HepG2 (cell line): ENCODE measurements at regions not wholly inside any gene's neighbourhood (a gene's known extent, or its start where the extent isn't known, plus 50 kb on each side); places are given as distances from the start of the nearest gene placed in this dataset.

Source experiments
- ATAC-seq: fragments of 200-7000 bp; cut with Tn5 transposase; 3 replicates; pipeline ENCODE4 v1.9.1; 2020; ENCODE audit warnings: mild to moderate bottlenecking, moderate library complexity
- BruUV-seq: library from RNA; stranded (reverse); fragments of 400-500 nt; replicated peaks from 2 replicates; lab custom pipeline; 2021; lab: Mats Ljungman, UMichigan
- CTCF ChIA-PET: fragments of 300-600 bp; formaldehyde crosslinking; extraction: SDS; loops from one replicate; lab custom pipeline; 2021; ENCODE audit warnings: low total read pairs, inconsistent platforms, low intra/inter-chr PET ratio; lab: Yijun Ruan, JAX
- POLR2A ChIA-PET: fragments of 350-600 bp; sonication (Branson Sonifier 250); formaldehyde crosslinking; loops from one replicate; lab custom pipeline; 2020; ENCODE audit warnings: antibody characterized with exemption, inconsistent platforms; lab: Yijun Ruan, JAX
- DNase-seq: peaks from one replicate; pipeline ENCODE4 v3.0.0-alpha.2; 2015; ENCODE audit warnings: low spot score
- FAIRE-seq: peaks from 3 replicates; lab custom pipeline; 2011; peaks lifted over from hg19 to GRCh38; lab: Jason Lieb, UNC
- H2AFZ ChIP-seq: one replicate; pipeline ENCODE4 v1.6.1; 2011; ENCODE audit warnings: low read length, inconsistent platforms
- H3K27ac ChIP-seq: fragments of 300-600 bp; 3 replicates; pipeline ENCODE4 v1.8.0; 2011; ENCODE audit warnings: mixed run types, mild to moderate bottlenecking, mixed read lengths, low read length, inconsistent platforms; ENCODE audit not compliant: insufficient read depth; ENCODE audit errors: extremely low read length
- H3K27me3 ChIP-seq, 2 experiments: fragments of 200-600 bp in 1 of 2; 2 replicates in 1 of 2; 3 replicates in 1 of 2; pipeline versions ENCODE4 v1.6.0 to v1.8.0; 2011; ENCODE audit warnings: low read length in 2 of 2, mild to moderate bottlenecking in 2 of 2, moderate library complexity in 2 of 2, inconsistent platforms in 1 of 2; ENCODE audit not compliant: insufficient read depth in 2 of 2, control insufficient read depth in 1 of 2
- H3K36me3 ChIP-seq, 2 experiments: fragments of 200-600 bp in 1 of 2; replicated peaks in 1 of 2; 2 replicates in 1 of 2; 3 replicates in 1 of 2; pipeline versions ENCODE4 v1.5.1 to v1.8.0; 2011; ENCODE audit warnings: low read length in 2 of 2, inconsistent platforms in 1 of 2; ENCODE audit not compliant: insufficient read depth in 2 of 2, control insufficient read depth in 1 of 2
- H3K4me1 ChIP-seq: 2 replicates; pipeline ENCODE4 v1.5.1; 2012; ENCODE audit warnings: low read length, inconsistent platforms; ENCODE audit not compliant: insufficient read depth
- H3K4me2 ChIP-seq: 2 replicates; pipeline ENCODE4 v1.6.0; 2011; ENCODE audit warnings: low read depth, low read length, inconsistent platforms
- H3K4me3 ChIP-seq, 3 experiments: fragments of 200-600 bp in 1 of 3; sonication (generic), shearing (Covaris generic) in 1 of 3; replicated peaks in 1 of 3; 2 replicates each; pipeline ENCODE4 v1.5.1; 2011 to 2016; ENCODE audit warnings: low read length in 3 of 3, inconsistent platforms in 2 of 3, low read depth in 2 of 3, mild to moderate bottlenecking in 2 of 3, control low read depth in 1 of 3, mixed read lengths in 1 of 3; ENCODE audit not compliant: insufficient read depth in 1 of 3
- H3K79me2 ChIP-seq: one replicate; pipeline ENCODE4 v1.6.1; 2011; ENCODE audit warnings: low read length, inconsistent platforms; ENCODE audit not compliant: insufficient read depth
- H3K9ac ChIP-seq: 2 replicates; pipeline ENCODE4 v1.6.0; 2011; ENCODE audit warnings: mild to moderate bottlenecking, low read depth, low read length, inconsistent platforms; ENCODE audit not compliant: insufficient read depth
- H3K9me3 ChIP-seq: 2 replicates; pipeline ENCODE4 v1.5.1; 2012; ENCODE audit warnings: mild to moderate bottlenecking, low read length
- H4K20me1 ChIP-seq: 2 replicates; pipeline ENCODE4 v1.6.0; 2011; ENCODE audit warnings: inconsistent platforms, mild to moderate bottlenecking, low read length, moderate library complexity; ENCODE audit not compliant: insufficient read depth
- BRF2 ChIP-seq: sonication (generic); formaldehyde crosslinking; IDR thresholded peaks from 2 replicates; pipeline ENCODE4 v1.8.1; 2022; ENCODE audit warnings: mild to moderate bottlenecking, missing genetic modification reagents
- CEBPG ChIP-seq: IDR thresholded peaks from 2 replicates; pipeline ENCODE4 v1.6.1; 2016
- FOXO1 ChIP-seq: sonication (generic); formaldehyde crosslinking; IDR thresholded peaks from 2 replicates; pipeline ENCODE4 v1.4.0; 2020; ENCODE audit warnings: missing genetic modification reagents
- NFYB ChIP-seq: sonication (generic); formaldehyde crosslinking; IDR thresholded peaks from 2 replicates; pipeline ENCODE4 v1.4.0; 2020; ENCODE audit warnings: missing genetic modification reagents
- REXO4 ChIP-seq: sonication (generic); formaldehyde crosslinking; IDR thresholded peaks from 2 replicates; pipeline ENCODE4 v1.8.0; 2022; ENCODE audit warnings: missing genetic modification reagents, mild to moderate bottlenecking, borderline replicate concordance
- ZNF10 ChIP-seq: sonication (generic); formaldehyde crosslinking; IDR thresholded peaks from 2 replicates; pipeline ENCODE4 v1.4.0; 2020; ENCODE audit warnings: mild to moderate bottlenecking, low read depth, missing genetic modification reagents, borderline replicate concordance
- ZNF441 ChIP-seq: sonication (generic); formaldehyde crosslinking; IDR thresholded peaks from 2 replicates; pipeline ENCODE4 v1.7.0; 2021; ENCODE audit warnings: missing genetic modification reagents, borderline replicate concordance
- ZNF496 ChIP-seq: sonication (generic); formaldehyde crosslinking; IDR thresholded peaks from 2 replicates; pipeline ENCODE4 v1.8.1; 2023; ENCODE audit warnings: mild to moderate bottlenecking, moderate library complexity, missing genetic modification reagents; ENCODE audit not compliant: insufficient replicate concordance
- ZNF569 ChIP-seq: sonication (generic); formaldehyde crosslinking; IDR thresholded peaks from 2 replicates; pipeline ENCODE4 v1.5.0; 2020; ENCODE audit warnings: mild to moderate bottlenecking, missing genetic modification reagents, moderate library complexity, borderline replicate concordance
- ZNF607 ChIP-seq: sonication (generic); formaldehyde crosslinking; IDR thresholded peaks from 2 replicates; pipeline ENCODE4 v1.5.1; 2020; ENCODE audit warnings: missing genetic modification reagents, mild to moderate bottlenecking, borderline replicate concordance
- ZNF609 ChIP-seq: sonication (generic); formaldehyde crosslinking; IDR thresholded peaks from 2 replicates; pipeline ENCODE4 v1.4.0; 2020; ENCODE audit warnings: mild to moderate bottlenecking, missing genetic modification reagents, borderline replicate concordance
- ZNF790 ChIP-seq: sonication (generic); formaldehyde crosslinking; IDR thresholded peaks from 2 replicates; pipeline ENCODE4 v1.8.0; 2022; ENCODE audit warnings: missing genetic modification reagents, mild to moderate bottlenecking, borderline replicate concordance
- WGBS: methylation state at CpG from one replicate; pipeline ENCODE4 v1.1.6; 2017; ENCODE audit warnings: low lambda C conversion rate; 5-methylcytosine and 5-hydroxymethylcytosine counted together
- in situ Hi-C: cut with HindIII; loops from 2 replicates; pipeline ENCODE4 v1.10.0; 2017; ENCODE audit warnings: low pct_unique_long_range_greater_than_20kb; ENCODE audit not compliant: extremely low pct_ligation_motif_present
- intact Hi-C: fragments of 100-400 bp; cut with micrococcal nuclease; formaldehyde crosslinking; loops from one replicate; pipeline ENCODE4 v1.10.0; 2022; ENCODE audit not compliant: unreplicated experiment
- TF ChIP-seq, protein P1 (sequence below): sonication (generic); formaldehyde crosslinking; IDR thresholded peaks from 2 replicates; pipeline ENCODE4 v1.5.1; 2020; ENCODE audit warnings: mild to moderate bottlenecking, missing genetic modification reagents

GRCh38 chr18:40670668-40671375 is 1284.2 kb upstream of the PIK3C3 start:
- in situ Hi-C loops, result no loop called here
- FAIRE-seq, result no peak
- CTCF ChIA-PET, result no interaction called here
- TF ChIP-seq REXO4 (CRISPR knock-in tag) (no peak), ZNF609 (CRISPR knock-in tag) (no peak), ZNF10 (CRISPR knock-in tag) (no peak), FOXO1 (CRISPR knock-in tag) (no peak), ZNF441 (no peak), ZNF496 (no peak), BRF2 (CRISPR knock-in tag) (no peak), NFYB (CRISPR knock-in tag) (no peak), ZNF790 (CRISPR knock-in tag) (no peak), ZNF607 (CRISPR knock-in tag) (no peak), ZNF569 (no peak), CEBPG (CRISPR knock-in tag) (no peak)
- TF ChIP-seq, protein P1, sequence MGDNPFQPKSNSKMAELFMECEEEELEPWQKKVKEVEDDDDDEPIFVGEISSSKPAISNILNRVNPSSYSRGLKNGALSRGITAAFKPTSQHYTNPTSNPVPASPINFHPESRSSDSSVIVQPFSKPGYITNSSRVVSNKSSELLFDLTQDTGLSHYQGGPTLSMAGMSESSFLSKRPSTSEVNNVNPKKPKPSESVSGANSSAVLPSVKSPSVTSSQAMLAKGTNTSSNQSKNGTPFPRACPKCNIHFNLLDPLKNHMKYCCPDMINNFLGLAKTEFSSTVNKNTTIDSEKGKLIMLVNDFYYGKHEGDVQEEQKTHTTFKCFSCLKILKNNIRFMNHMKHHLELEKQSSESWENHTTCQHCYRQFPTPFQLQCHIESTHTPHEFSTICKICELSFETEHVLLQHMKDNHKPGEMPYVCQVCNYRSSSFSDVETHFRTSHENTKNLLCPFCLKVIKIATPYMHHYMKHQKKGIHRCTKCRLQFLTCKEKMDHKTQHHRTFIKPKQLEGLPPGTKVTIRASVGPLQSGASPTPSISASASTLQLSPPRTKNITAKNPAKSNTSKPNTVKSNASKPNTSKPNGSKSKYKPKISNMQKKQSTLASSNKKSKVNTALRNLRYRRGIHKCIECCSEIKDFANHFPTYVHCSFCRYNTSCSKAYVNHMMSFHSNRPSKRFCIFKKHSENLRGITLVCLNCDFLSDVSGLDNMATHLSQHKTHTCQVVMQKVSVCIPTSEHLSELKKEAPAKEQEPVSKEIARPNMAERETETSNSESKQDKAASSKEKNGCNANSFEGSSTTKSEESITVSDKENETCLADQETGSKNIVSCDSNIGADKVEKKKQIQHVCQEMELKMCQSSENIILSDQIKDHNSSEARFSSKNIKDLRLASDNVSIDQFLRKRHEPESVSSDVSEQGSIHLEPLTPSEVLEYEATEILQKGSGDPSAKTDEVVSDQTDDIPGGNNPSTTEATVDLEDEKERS (CRISPR knock-in tag), result no peak

More at GRCh38 chr18:40670668-40671375, 1284.2 kb upstream of the PIK3C3 start:
- no peaks in the 10 kb centered on the region for H3K79me2 ChIP-seq
- H3K9me3 ChIP-seq, result no peaks in the 10 kb centered on the region
- H3K4me1 ChIP-seq, result no peaks in the 10 kb centered on the region
- H3K9ac ChIP-seq, result no peak overlapping the region
- H3K4me3 ChIP-seq, result no peak overlapping the region
- no TSS peak for BruUV-seq
- H4K20me1 ChIP-seq, result no peaks in the 10 kb centered on the region
- ATAC-seq (no peak), DNase-seq (no peak)
- POLR2A ChIA-PET, result no interaction called here
- H3K36me3 ChIP-seq, result no peaks in the 10 kb centered on the region
- intact Hi-C loops, result no loop called here
- 29% methylated on average over 8 of the region's 8 CpGs for WGBS
- H2AFZ ChIP-seq, result no peak overlapping the region
- no peak overlapping the region for H3K4me2 ChIP-seq
- H3K27ac ChIP-seq, result no peak overlapping the region
- H3K27me3 ChIP-seq, result no peaks in the 10 kb centered on the region
